ENCODE measurements at regions not wholly inside any gene's neighbourhood (a gene's known extent, or its start where the extent isn't known, plus 50 kb on each side); places are given as distances from the start of the nearest gene placed in this dataset.

DNA sequence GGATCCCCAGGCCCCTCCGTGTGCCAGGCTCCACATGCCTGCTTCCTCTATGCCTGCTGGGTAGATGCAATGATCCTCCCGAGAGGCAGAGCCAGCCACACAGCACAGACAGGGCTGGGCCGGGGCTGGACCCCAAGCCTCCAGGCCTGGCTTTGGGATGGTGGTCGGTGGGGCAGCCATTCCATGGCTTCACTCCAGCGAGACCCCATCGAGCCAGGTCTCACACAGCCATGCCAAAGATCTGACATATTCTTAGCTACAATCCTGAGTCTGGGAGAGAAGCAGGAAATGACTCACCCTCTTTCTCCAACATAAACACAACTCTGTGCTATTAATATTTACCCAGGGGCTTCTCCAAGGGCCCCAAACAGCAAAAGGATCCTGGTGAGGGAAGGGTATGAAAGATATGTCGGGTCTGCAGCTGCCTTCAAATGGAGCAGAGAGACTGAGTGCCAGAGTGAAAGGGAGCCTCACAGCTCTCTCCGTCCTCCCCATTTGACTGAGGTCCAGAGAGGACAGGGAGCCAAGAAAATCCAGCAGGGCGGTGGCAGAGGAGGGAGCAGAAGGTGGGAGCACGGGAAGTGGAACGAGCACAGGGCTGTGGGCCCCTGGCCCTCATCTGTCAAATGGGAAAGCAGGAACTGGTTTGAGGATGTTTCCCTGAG, 639.5 kb downstream of the MATN1 start:
- TF ChIP-seq, protein P1, sequence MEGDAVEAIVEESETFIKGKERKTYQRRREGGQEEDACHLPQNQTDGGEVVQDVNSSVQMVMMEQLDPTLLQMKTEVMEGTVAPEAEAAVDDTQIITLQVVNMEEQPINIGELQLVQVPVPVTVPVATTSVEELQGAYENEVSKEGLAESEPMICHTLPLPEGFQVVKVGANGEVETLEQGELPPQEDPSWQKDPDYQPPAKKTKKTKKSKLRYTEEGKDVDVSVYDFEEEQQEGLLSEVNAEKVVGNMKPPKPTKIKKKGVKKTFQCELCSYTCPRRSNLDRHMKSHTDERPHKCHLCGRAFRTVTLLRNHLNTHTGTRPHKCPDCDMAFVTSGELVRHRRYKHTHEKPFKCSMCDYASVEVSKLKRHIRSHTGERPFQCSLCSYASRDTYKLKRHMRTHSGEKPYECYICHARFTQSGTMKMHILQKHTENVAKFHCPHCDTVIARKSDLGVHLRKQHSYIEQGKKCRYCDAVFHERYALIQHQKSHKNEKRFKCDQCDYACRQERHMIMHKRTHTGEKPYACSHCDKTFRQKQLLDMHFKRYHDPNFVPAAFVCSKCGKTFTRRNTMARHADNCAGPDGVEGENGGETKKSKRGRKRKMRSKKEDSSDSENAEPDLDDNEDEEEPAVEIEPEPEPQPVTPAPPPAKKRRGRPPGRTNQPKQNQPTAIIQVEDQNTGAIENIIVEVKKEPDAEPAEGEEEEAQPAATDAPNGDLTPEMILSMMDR (IDR thresholded peaks at IDR 0.05) = no peak
- no peak for TF ChIP-seq EZH2 (IDR thresholded peaks at IDR 0.05)
- no peak for TF ChIP-seq EZH2phosphoT487 (IDR thresholded peaks at IDR 0.05)

All from neural progenitor cell (in vitro differentiated cells).